PFSK-1 (cell line): ENCODE measurements at regions not wholly inside any gene's neighbourhood (a gene's known extent, or its start where the extent isn't known, plus 50 kb on each side); places are given as distances from the start of the nearest gene placed in this dataset.

ENCODE experiments used
- FOXP2 ChIP-seq: optimal IDR thresholded peaks from 2 replicates; pipeline ENCODE3; 2011; ENCODE audit warnings: borderline replicate concordance, control low read depth, inconsistent platforms; ENCODE audit not compliant: insufficient read depth; ENCODE audit errors: extremely low read length, extremely low read depth
- POLR2AphosphoS5 ChIP-seq: IDR thresholded peaks from 2 replicates; pipeline ENCODE4 v1.6.1; 2012; ENCODE audit warnings: low read depth, mild to moderate bottlenecking, control low read depth, low read length, moderate library complexity
- SIN3A ChIP-seq: IDR thresholded peaks from 2 replicates; pipeline ENCODE4 v1.6.1; 2012; ENCODE audit warnings: mild to moderate bottlenecking, low read length, moderate library complexity, borderline replicate concordance; ENCODE audit not compliant: insufficient read depth
- TAF1 ChIP-seq: IDR thresholded peaks from 2 replicates; pipeline ENCODE4 v1.6.1; 2012; ENCODE audit warnings: low read length, control low read depth, borderline replicate concordance; ENCODE audit not compliant: insufficient read depth
- TF ChIP-seq, protein P1 (sequence below), 2 experiments: IDR thresholded peaks; 2 replicates each; pipeline versions ENCODE4 v1.6.1 to v1.8.0; 2011 to 2012; ENCODE audit warnings: low read depth in 2 of 2, low read length in 2 of 2, control low read depth in 1 of 2, inconsistent platforms in 1 of 2, mild to moderate bottlenecking in 1 of 2, moderate library complexity in 1 of 2; ENCODE audit not compliant: insufficient read depth in 1 of 2

DNA sequence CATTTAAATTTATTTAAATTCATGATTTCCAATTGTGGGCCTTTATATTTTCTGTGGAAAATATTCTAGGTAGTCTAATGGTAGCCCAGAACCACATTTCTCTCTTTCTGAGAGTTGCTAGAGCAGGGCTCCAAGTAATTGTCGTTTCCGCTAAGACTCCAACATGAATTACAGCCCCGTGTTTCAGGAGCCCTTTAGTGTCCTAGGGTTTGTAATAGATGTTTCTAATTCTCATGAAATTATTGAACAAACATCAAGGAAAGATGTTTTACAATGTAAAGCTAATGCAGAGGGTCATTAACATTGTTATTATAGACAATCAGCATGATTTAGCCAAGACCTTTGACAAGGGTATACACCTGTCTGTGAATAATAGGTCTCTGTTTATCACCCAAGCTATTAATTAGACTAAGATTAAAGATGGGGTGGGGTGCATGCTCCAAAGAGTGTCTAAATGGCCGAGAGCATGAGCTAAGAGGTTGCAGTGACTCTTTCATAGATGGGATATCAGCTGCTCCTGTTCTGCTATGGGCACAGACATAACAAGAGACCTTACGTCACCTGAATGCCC is 81.8 kb upstream of the NTM start:
- TF ChIP-seq SIN3A (no peak), FOXP2 (no peak), TAF1 (no peak), POLR2AphosphoS5 (no peak)
- TF ChIP-seq, protein P1, sequence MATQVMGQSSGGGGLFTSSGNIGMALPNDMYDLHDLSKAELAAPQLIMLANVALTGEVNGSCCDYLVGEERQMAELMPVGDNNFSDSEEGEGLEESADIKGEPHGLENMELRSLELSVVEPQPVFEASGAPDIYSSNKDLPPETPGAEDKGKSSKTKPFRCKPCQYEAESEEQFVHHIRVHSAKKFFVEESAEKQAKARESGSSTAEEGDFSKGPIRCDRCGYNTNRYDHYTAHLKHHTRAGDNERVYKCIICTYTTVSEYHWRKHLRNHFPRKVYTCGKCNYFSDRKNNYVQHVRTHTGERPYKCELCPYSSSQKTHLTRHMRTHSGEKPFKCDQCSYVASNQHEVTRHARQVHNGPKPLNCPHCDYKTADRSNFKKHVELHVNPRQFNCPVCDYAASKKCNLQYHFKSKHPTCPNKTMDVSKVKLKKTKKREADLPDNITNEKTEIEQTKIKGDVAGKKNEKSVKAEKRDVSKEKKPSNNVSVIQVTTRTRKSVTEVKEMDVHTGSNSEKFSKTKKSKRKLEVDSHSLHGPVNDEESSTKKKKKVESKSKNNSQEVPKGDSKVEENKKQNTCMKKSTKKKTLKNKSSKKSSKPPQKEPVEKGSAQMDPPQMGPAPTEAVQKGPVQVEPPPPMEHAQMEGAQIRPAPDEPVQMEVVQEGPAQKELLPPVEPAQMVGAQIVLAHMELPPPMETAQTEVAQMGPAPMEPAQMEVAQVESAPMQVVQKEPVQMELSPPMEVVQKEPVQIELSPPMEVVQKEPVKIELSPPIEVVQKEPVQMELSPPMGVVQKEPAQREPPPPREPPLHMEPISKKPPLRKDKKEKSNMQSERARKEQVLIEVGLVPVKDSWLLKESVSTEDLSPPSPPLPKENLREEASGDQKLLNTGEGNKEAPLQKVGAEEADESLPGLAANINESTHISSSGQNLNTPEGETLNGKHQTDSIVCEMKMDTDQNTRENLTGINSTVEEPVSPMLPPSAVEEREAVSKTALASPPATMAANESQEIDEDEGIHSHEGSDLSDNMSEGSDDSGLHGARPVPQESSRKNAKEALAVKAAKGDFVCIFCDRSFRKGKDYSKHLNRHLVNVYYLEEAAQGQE (IDR thresholded peaks at IDR 0.05; ENCODE audit: insufficient read depth in 1 of 2, low read depth in 2 of 2, low read length in 2 of 2): no peak

DNA sequence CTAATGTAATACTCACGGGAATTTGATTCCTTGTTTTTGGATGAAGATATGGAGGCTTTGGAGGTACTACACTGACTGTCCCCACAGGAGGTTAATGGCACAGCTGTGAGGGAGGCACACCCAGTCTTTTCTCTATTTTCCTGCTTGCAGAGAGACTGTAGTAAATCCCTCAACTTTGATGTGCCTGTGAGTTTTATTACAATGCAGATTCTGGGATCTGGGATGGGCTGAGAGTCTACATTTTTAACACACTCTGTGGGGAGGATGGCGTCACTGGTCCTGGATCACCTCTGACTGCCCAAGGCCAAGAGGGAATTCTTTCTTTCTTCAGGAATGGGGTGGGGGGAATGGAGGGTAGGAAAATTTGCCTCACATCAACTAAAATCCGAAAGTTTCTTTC is 80.2 kb upstream of the NTM start:
- TF ChIP-seq SIN3A (no peak), TAF1 (no peak), FOXP2 (no peak)

DNA sequence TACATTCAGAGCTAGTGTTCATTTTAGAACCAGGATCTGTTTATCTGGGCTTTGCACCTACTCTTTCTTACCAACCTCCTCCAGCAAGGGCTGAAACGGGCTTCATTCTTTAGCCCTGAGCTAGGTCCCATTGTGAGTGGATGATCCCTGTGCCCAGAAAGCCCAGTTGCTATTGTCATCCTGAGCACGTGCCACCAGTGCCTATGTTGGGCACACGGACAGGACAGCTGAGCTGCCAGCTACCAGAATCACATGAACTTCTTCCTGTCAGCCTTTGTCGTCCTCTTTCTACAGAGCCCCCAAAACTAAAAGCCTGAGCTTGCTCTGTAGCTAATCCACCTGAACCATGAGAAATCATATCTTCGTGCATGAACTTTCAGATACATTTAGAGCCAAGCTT is 74.4 kb upstream of the NTM start:
- TF ChIP-seq POLR2AphosphoS5: no peak

DNA sequence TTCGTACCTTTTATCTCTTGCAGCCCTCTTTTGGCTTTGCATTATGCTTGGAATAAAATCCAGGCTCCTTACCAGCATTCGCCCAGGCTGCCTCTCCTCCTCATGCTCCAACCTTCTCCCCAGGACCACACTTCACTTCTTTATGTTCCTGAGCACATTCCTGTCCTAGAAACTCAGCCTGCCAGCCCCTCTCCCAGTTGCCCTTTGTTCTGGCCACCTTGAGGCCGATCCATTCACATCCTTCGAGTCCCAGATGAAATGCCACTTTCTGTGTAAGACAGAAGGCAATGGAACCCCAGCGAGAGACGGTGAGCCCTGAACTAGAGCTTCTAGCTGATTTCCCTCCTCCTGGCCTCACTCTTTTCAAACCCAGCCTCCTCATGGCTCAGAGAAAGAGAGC is 73.0 kb upstream of the NTM start:
- no peak for TF ChIP-seq FOXP2
- no peak for TF ChIP-seq TAF1
- TF ChIP-seq POLR2AphosphoS5: no peak
- TF ChIP-seq, protein P1 (IDR thresholded peaks at IDR 0.05; ENCODE audit: insufficient read depth in 1 of 2, low read depth in 2 of 2, low read length in 2 of 2): no peak
- no peak for TF ChIP-seq SIN3A

DNA sequence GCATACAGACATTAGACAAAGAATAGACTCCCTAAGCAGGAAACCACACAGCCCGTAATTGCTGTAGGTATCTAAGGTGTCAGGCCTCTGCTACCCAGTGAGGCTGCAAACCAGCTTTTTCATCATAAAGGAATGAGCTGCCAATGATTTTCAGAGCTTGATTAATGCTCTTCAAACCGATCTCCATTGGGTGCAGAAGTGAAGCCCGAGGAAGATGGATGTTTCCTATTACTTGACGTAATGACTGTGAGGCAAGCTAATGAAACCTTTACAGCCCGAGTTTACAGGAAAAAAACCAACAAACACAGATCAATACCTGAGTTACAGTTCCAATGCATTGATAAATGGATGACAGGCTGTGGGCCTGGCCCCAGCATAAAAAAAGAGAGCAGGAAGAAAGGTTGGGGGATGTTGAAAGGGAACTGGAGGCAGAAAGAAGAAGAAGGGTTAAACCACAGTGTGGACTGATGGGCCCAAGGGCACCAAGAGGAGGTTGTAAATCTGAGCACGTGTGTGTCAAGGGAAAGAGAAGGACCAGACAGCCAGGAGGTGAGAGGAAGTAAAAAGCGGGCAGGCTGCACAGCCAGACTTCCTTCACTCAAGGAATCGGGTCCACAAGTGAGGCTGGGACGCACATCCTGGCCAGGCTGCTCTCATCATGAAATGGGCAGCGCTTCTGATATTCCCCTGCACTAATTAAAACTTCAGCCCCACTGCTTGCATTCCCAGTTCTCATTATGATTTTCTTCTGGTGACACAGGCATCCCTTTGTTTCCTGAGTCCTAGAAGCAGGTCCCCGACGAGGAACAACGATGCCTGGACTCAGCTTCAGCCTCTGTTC is 70.6 kb upstream of the NTM start:
- TF ChIP-seq, protein P1 (IDR thresholded peaks at IDR 0.05; ENCODE audit: insufficient read depth in 1 of 2, low read depth in 2 of 2, low read length in 2 of 2): no peak
- TF ChIP-seq SIN3A (no peak), FOXP2 (no peak), POLR2AphosphoS5 (no peak), TAF1 (no peak)

DNA sequence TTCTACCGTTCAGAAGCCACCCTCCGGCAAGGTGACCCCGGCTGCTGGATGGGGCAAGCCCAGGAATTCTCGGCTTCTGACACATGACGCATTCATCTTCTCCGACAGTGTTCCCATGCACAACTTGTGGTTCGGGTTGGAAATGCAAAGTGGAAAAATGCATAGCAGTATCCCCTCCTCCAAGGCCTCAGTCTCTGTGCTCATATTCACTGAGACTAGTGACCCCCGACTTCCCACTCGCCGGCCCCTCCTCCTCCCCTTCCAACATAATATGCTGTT is 70.0 kb upstream of the NTM start:
- TF ChIP-seq SIN3A (no peak), TAF1 (no peak), POLR2AphosphoS5 (no peak), FOXP2 (no peak)

DNA sequence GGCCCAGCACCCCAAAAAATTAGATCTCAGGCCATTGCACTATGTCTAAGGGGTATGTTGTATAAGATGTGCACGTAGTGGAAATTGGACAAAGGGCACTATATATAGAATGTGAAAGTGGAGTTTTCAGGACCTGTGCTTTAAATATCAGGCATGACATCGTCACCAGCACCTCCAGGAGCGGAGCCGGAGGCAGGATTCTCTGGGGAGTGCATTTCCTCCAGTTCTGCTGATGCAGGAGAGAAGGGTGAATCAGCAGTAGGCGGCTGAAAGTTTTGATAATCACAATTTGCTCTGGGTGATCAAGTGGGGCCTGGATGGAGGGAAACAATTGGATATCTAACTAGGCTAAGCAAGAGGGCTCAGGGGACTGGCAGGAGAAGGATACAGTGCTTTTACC is 69.1 kb upstream of the NTM start:
- no peak for TF ChIP-seq SIN3A
- no peak for TF ChIP-seq TAF1
